ENCODE measurements at regions not wholly inside any gene's neighbourhood (a gene's known extent, or its start where the extent isn't known, plus 50 kb on each side); places are given as distances from the start of the nearest gene placed in this dataset.
A peak's percentile ranks its signal among the peaks of the same experiment; 100 is the strongest.
"Not testable (repeated sequence)": the region's sequence is repeated elsewhere in the genome, so short reads cannot be mapped to it uniquely, and the experiment has no call there.

GRCh38 chr18:8987241-8987640 is 115.3 kb upstream of the NDUFV2 start:
- DNase-seq (ENCODE audit: extremely low read depth in 1 of 2, low read depth in 1 of 2) = no peak

DNA sequence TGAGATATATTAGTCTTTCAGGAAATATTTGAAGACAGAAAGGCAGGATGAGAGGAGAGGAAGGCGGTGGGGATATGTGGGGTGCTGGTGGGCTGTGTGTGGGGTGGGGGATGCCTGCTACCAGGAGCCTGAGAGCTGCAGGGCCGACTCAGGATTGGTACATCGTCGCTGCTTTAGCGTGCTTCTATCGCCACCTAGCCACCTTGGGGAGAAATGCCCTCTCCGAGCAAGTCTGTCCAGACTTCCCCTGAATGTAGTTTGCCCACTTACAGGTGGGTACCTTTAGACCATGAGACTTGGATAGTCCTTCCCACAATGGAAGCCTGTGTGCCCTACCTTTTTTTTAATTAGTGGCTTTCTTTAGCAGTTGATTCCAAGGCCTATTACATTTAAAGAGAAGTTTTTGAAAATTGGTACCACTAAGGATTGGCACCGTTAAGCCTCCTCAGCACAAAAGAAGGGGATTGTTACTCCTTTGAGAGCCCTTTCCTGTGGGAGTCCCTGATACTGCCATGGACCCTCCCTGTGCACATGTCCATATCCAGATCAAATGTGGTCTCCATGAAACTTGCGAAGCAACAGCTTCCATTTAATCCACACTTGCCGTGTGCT is 114.1 kb upstream of the NDUFV2 start:
- DNase-seq (ENCODE audit: extremely low read depth in 1 of 2, low read depth in 1 of 2) = peak; percentile 16 to 29

DNA sequence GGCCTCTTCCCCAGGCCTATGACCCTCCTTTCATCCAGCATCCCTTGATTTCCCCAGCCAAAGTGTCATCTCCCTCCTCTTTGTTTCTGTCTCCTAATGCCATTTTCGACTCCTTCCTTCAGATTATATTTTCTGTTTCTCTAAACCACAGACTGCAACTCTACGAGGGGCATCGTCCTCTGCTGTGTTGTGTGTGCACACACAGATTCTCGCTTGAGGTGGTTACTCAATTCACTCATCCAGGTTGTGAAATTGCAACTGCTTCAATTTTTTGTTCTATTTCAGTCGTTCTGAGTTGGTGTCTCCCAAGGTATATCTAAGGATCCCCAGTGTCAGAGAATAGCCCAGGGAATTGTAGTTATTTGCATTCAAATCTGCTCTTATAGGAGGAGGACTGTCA is 113.5 kb upstream of the NDUFV2 start:
- no peak for DNase-seq (ENCODE audit: extremely low read depth in 1 of 2, low read depth in 1 of 2)

- no peak for DNase-seq (ENCODE audit: extremely low read depth in 1 of 2, low read depth in 1 of 2)
Observed at GRCh38 chr18:8989855-8990254, 112.6 kb upstream of the NDUFV2 start.

GRCh38 chr18:8990276-8991031 is 112.0 kb upstream of the NDUFV2 start:
- DNase-seq (ENCODE audit: extremely low read depth in 1 of 2, low read depth in 1 of 2) = no peak

GRCh38 chr18:8991155-8991554 is 111.3 kb upstream of the NDUFV2 start:
- DNase-seq (ENCODE audit: extremely low read depth in 1 of 2, low read depth in 1 of 2) = no peak

DNA sequence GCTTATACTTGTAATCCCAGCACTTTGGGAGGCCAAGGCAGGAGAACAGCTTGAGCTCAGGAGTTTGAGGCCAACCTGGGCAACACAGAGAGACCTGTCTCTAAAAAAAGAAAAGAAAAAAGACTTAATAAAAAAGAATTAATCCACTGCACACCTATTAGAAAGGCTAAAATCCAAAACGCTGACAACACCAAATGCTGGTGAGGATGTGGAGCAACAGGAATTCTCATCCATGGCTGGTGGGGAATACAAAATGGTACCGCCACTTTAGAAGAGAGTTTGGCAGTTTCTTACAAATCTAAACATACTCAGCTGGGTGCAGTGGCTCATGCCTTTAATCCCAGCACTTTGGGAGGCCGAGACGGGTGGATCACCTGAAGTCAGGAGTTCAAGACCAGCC is 110.0 kb upstream of the NDUFV2 start:
- not testable (repeated sequence) for DNase-seq (ENCODE audit: extremely low read depth in 1 of 2, low read depth in 1 of 2)

DNA sequence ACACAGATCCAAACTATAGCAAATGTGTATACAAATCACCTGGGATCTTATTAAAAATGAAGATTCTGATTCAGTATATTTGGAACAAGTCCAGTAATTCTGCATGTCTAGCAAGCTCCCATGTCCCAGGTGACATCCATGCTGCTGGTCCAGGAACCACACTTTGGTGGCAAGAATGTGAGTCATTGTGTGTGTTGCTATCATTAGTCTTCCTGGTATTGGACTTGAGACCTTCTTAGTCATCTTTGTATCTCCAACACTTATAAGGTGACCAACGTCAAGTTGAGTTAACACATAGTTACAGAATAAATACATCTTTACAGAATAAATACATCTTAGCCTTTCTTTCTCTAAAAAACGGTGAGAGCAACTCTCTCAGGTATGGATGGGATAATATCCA is 107.9 kb upstream of the NDUFV2 start:
- no peak for DNase-seq (ENCODE audit: extremely low read depth in 1 of 2, low read depth in 1 of 2)

GRCh38 chr18:8995096-8995495 is 107.4 kb upstream of the NDUFV2 start:
- no peak for DNase-seq (ENCODE audit: extremely low read depth in 1 of 2, low read depth in 1 of 2)

GRCh38 chr18:8996771-8997432 is 105.6 kb upstream of the NDUFV2 start:
- no peak for DNase-seq (ENCODE audit: extremely low read depth in 1 of 2, low read depth in 1 of 2)

DNA sequence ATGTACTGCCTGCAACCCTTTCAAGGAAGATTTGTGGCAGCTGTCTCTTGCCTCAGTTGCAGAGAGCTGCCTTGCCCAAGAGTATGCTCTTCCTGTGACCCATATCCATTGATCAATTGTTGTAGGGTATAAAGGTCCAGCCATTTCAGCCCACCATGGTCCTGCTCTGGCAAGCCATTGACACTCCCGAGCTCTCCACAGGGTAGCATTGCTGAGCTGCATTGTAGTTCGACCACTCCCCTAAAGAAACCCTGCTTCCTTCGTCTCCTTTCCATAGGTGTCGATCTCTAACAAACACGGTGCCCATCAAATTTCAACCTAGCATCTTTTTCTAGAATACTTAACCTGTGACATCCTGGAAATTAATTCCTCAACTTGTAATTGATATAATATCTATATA is 104.9 kb upstream of the NDUFV2 start:
- no peak for DNase-seq (ENCODE audit: extremely low read depth in 1 of 2, low read depth in 1 of 2)

- DNase-seq (ENCODE audit: extremely low read depth in 1 of 2, low read depth in 1 of 2) = no peak
Observed at GRCh38 chr18:8998481-8999217, 103.8 kb upstream of the NDUFV2 start.

DNA sequence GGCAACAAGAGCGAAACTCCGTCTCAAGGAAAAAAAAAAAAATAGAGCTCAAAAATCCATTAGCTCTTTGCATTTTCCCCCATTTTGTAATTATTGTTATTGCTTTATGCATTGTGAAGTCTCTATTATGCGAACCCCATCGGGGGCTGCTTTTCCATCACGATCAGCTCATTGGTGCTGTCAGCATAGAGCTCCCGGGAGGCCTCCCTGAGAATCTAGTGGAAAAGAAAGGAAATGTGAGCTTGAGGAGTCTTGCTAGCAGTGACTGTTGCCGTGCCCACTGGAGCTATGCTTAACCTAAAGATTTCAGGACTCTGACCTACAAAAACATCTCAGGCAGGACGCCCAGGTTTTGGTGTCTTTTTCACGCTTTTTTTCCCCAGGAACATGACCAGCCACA is 102.6 kb upstream of the NDUFV2 start:
- DNase-seq (ENCODE audit: extremely low read depth in 1 of 2, low read depth in 1 of 2) = no peak

DNA sequence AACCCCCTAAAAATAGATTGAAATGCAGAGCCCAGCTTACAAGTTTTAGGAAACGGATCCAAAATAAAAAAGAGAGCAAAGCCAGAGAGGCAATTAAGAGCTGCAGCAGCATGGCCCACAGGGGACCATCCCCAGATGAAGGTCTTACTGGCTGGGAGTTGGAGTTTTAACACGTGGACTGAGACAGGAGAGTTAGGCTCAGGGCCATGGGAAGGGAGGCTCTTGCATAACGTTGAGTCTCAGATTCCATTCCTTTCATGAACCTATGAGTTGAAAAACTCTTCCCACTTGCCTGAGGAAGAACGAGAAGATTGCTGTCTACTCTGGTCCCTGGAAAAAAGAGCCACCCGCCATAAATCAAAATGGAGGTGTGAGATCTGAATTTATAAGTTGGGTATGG is 101.8 kb upstream of the NDUFV2 start:
- DNase-seq (ENCODE audit: extremely low read depth in 1 of 2, low read depth in 1 of 2) = no peak

DNA sequence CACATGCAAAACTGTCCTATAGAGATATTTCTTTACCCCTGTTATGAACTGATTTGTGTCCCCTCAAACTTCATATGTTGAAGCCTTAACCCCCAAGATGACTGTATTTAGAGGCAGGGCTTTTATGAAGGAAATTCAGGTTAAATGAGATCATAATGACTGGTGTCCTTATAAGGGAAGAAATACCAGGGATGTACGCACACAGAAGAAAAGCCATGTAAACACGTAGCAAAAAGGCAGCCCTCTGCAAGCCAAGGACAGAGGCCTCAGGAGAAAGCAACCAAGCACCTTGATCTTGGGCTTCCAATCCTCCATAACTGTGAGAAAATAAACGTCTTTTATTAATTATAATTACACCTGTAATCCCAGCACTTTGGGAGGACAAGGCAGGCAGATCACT is 101.3 kb upstream of the NDUFV2 start:
- no peak for DNase-seq (ENCODE audit: extremely low read depth in 1 of 2, low read depth in 1 of 2)

DNA sequence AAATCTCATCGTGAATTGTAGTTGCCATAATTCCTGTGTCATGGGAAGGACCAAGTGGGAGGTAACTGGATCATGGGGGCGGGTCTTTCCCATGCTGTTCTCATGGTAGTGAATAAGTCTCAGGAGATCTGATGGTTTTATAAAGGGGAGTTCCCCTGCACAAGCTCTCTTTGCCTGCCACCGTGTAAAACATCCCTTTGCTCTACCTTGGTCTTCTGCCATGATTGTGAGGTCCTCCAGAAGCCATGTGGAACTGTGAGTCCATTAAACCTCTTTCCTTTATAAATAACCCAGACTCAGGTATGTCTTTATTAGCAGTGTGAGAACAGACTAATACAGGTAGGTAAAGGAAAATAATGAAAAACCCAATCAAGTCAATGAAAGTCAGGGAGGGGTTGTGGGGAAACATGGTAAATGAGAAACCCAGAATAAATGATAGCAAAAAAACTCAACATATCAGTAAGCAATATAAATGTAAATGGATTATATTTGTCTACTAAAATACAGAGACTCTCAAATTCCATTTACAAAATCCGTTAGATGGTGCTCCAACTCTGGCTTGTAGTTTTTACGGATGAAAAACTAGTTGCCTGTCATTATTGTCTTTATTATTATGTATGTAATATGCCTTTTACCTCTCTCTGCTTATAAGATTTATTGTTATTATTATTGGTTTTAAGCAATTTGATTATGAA is 98.9 kb upstream of the NDUFV2 start:
- no peak for DNase-seq (ENCODE audit: extremely low read depth in 1 of 2, low read depth in 1 of 2)

GRCh38 chr18:9004308-9004707 is 98.2 kb upstream of the NDUFV2 start:
- DNase-seq (ENCODE audit: extremely low read depth in 1 of 2, low read depth in 1 of 2) = not testable (repeated sequence)

DNA sequence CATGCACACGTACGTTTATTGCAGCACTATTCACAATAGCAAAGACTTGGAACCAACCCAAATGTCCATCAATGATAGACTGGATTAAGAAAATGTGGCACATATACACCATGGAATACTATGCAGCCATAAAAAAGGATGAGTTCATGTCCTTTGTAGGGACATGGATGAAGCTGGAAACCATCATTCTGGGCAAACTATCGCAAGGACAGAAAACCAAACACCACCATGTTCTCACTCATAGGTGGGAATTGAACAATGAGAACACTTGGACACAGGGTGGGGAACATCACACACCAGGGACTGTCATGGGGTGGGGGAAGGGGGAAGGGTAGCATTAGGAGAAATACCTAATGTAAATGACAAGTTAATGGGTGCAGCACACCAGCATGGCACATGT is 94.8 kb upstream of the NDUFV2 start:
- not testable (repeated sequence) for DNase-seq (ENCODE audit: extremely low read depth in 1 of 2, low read depth in 1 of 2)

- DNase-seq (ENCODE audit: extremely low read depth in 1 of 2, low read depth in 1 of 2) = no peak
Observed at GRCh38 chr18:9008200-9008708, 94.2 kb upstream of the NDUFV2 start.

DNA sequence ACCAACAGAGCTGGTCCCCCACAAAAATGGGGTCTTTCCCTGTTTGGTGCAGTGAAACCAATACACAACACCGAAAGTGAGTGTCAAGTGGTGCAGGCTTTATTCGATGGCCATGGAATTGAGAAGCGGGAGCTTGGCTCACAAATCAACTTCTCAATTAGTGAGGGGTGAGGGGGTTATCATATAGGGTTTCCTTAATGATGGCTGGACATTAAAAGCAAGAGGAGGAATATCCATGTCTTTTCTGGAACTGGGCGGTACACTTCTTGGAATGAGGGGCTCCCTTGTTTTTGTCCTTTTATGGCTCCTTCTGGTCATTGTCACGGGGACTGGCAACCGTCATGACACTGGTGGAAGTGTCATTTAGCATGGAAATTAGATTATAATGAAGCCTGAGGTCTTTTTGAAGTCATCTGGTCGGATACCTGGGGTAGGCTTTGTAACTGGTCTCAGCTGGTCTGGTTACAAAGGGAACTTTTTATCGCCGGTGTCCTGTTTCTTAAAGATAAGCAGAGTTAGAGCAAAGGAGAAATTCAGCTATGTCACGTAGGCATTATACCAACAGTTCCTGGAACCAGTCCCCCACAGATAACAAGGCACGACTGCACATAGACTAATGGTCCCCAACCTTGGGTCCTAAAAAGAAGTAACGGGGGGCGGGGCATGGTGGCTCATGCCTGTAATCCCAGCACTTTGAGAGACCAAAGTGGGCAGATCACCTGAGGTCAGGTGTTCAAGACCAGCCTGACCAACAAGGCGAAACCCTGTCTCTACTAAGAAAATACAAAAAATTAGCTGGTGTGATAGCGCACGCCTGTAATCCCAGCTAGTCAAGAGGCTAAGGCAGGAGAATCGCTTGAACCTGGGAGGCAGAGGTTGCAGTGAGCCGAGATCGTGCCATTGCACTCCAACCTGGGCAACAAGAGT is 93.5 kb upstream of the NDUFV2 start:
- DNase-seq (ENCODE audit: extremely low read depth in 1 of 2, low read depth in 1 of 2) = no peak

Data from stimulated activated CD8-positive, alpha-beta memory T cell treated with anti-CD3 and anti-CD28 coated beads, Interleukin-7, amount 100 ng/mL, for 48 hours (primary cell).